ENCODE measurements at regions not wholly inside any gene's neighbourhood (a gene's known extent, or its start where the extent isn't known, plus 50 kb on each side); places are given as distances from the start of the nearest gene placed in this dataset.

GRCh38 chr7:69177461-69177861, 420.8 kb upstream of the AUTS2 start:
- no peak overlapping the region for H3K4me3 ChIP-seq (ENCODE audit: low read depth in 1 of 2, low read length in 2 of 2)
- no peaks in the 10 kb centered on the region for H3K36me3 ChIP-seq (ENCODE audit: control insufficient read depth in 1 of 2, insufficient read depth in 2 of 2, low read length in 2 of 2)
- no peak overlapping the region for H3K9ac ChIP-seq (ENCODE audit: low read depth in 1 of 2, low read length in 2 of 2)
- H3K9me3 ChIP-seq (ENCODE audit: control insufficient read depth in 1 of 2, low read length in 2 of 2) = no peaks in the 10 kb centered on the region
- no peak overlapping the region for H3K27ac ChIP-seq (ENCODE audit: low read depth, low read length)
- no peaks in the 10 kb centered on the region for H3K4me1 ChIP-seq (ENCODE audit: control insufficient read depth in 1 of 2, insufficient read depth in 2 of 2, low read length in 2 of 2)
- H3K27me3 ChIP-seq (ENCODE audit: control insufficient read depth in 1 of 2, insufficient read depth in 2 of 2, low read length in 2 of 2) = no peaks in the 10 kb centered on the region

- H3K4me1 ChIP-seq (ENCODE audit: control insufficient read depth in 1 of 2, insufficient read depth in 2 of 2, low read length in 2 of 2) = no peaks in the 10 kb centered on the region
- no peak overlapping the region for H3K4me3 ChIP-seq (ENCODE audit: low read depth in 1 of 2, low read length in 2 of 2)
- H3K27ac ChIP-seq (ENCODE audit: low read depth, low read length) = no peak overlapping the region
- H3K27me3 ChIP-seq (ENCODE audit: control insufficient read depth in 1 of 2, insufficient read depth in 2 of 2, low read length in 2 of 2) = no peaks in the 10 kb centered on the region
- no peaks in the 10 kb centered on the region for H3K9me3 ChIP-seq (ENCODE audit: control insufficient read depth in 1 of 2, low read length in 2 of 2)
- H3K36me3 ChIP-seq (ENCODE audit: control insufficient read depth in 1 of 2, insufficient read depth in 2 of 2, low read length in 2 of 2) = no peaks in the 10 kb centered on the region
- H3K9ac ChIP-seq (ENCODE audit: low read depth in 1 of 2, low read length in 2 of 2) = no peak overlapping the region
Observed at GRCh38 chr7:69177941-69178494, 420.3 kb upstream of the AUTS2 start.

GRCh38 chr7:69180662-69181061, 417.6 kb upstream of the AUTS2 start:
- Histone ChIP-seq H3K9ac (ENCODE audit: low read depth in 1 of 2, low read length in 2 of 2) (no peak overlapping the region), H3K4me1 (ENCODE audit: control insufficient read depth in 1 of 2, insufficient read depth in 2 of 2, low read length in 2 of 2) (no peaks in the 10 kb centered on the region), H3K27me3 (ENCODE audit: control insufficient read depth in 1 of 2, insufficient read depth in 2 of 2, low read length in 2 of 2) (no peaks in the 10 kb centered on the region), H3K9me3 (ENCODE audit: control insufficient read depth in 1 of 2, low read length in 2 of 2) (no peaks in the 10 kb centered on the region), H3K4me3 (ENCODE audit: low read depth in 1 of 2, low read length in 2 of 2) (no peak overlapping the region), H3K36me3 (ENCODE audit: control insufficient read depth in 1 of 2, insufficient read depth in 2 of 2, low read length in 2 of 2) (no peaks in the 10 kb centered on the region), H3K27ac (ENCODE audit: low read depth, low read length) (no peak overlapping the region)

GRCh38 chr7:69182596-69183467, 415.4 kb upstream of the AUTS2 start:
- Histone ChIP-seq H3K36me3 (ENCODE audit: control insufficient read depth in 1 of 2, insufficient read depth in 2 of 2, low read length in 2 of 2) (no peaks in the 10 kb centered on the region), H3K4me3 (ENCODE audit: low read depth in 1 of 2, low read length in 2 of 2) (no peak overlapping the region), H3K27ac (ENCODE audit: low read depth, low read length) (no peak overlapping the region)

GRCh38 chr7:69184339-69184738, 413.9 kb upstream of the AUTS2 start:
- no peaks in the 10 kb centered on the region for H3K9me3 ChIP-seq (ENCODE audit: control insufficient read depth in 1 of 2, low read length in 2 of 2)
- no peak overlapping the region for H3K27ac ChIP-seq (ENCODE audit: low read depth, low read length)
- H3K27me3 ChIP-seq (ENCODE audit: control insufficient read depth in 1 of 2, insufficient read depth in 2 of 2, low read length in 2 of 2) = no peaks in the 10 kb centered on the region

More at GRCh38 chr7:69182596-69183467, 415.4 kb upstream of the AUTS2 start:
- Histone ChIP-seq H3K9ac (ENCODE audit: low read depth in 1 of 2, low read length in 2 of 2) (no peak overlapping the region), H3K27me3 (ENCODE audit: control insufficient read depth in 1 of 2, insufficient read depth in 2 of 2, low read length in 2 of 2) (no peaks in the 10 kb centered on the region), H3K9me3 (ENCODE audit: control insufficient read depth in 1 of 2, low read length in 2 of 2) (no peaks in the 10 kb centered on the region), H3K4me1 (ENCODE audit: control insufficient read depth in 1 of 2, insufficient read depth in 2 of 2, low read length in 2 of 2) (no peaks in the 10 kb centered on the region)

GRCh38 chr7:69185170-69185569, 413.1 kb upstream of the AUTS2 start:
- no peaks in the 10 kb centered on the region for H3K4me1 ChIP-seq (ENCODE audit: control insufficient read depth in 1 of 2, insufficient read depth in 2 of 2, low read length in 2 of 2)
- H3K27me3 ChIP-seq (ENCODE audit: control insufficient read depth in 1 of 2, insufficient read depth in 2 of 2, low read length in 2 of 2) = no peaks in the 10 kb centered on the region
- H3K9ac ChIP-seq (ENCODE audit: low read depth in 1 of 2, low read length in 2 of 2) = no peak overlapping the region
- no peaks in the 10 kb centered on the region for H3K9me3 ChIP-seq (ENCODE audit: control insufficient read depth in 1 of 2, low read length in 2 of 2)
- H3K27ac ChIP-seq (ENCODE audit: low read depth, low read length) = no peak overlapping the region
- H3K36me3 ChIP-seq (ENCODE audit: control insufficient read depth in 1 of 2, insufficient read depth in 2 of 2, low read length in 2 of 2) = no peaks in the 10 kb centered on the region
- no peak overlapping the region for H3K4me3 ChIP-seq (ENCODE audit: low read depth in 1 of 2, low read length in 2 of 2)

More at GRCh38 chr7:69184339-69184738, 413.9 kb upstream of the AUTS2 start:
- H3K9ac ChIP-seq (ENCODE audit: low read depth in 1 of 2, low read length in 2 of 2) = no peak overlapping the region
- no peaks in the 10 kb centered on the region for H3K36me3 ChIP-seq (ENCODE audit: control insufficient read depth in 1 of 2, insufficient read depth in 2 of 2, low read length in 2 of 2)
- peak overlapping the region in 1 of 2 donors; percentile 14 for H3K4me3 ChIP-seq (ENCODE audit: low read depth in 1 of 2, low read length in 2 of 2)
- no peaks in the 10 kb centered on the region for H3K4me1 ChIP-seq (ENCODE audit: control insufficient read depth in 1 of 2, insufficient read depth in 2 of 2, low read length in 2 of 2)

- H3K4me3 ChIP-seq (ENCODE audit: low read depth in 1 of 2, low read length in 2 of 2) = no peak overlapping the region
- H3K27me3 ChIP-seq (ENCODE audit: control insufficient read depth in 1 of 2, insufficient read depth in 2 of 2, low read length in 2 of 2) = no peaks in the 10 kb centered on the region
- H3K27ac ChIP-seq (ENCODE audit: low read depth, low read length) = no peak overlapping the region
- H3K36me3 ChIP-seq (ENCODE audit: control insufficient read depth in 1 of 2, insufficient read depth in 2 of 2, low read length in 2 of 2) = no peaks in the 10 kb centered on the region
- no peaks in the 10 kb centered on the region for H3K4me1 ChIP-seq (ENCODE audit: control insufficient read depth in 1 of 2, insufficient read depth in 2 of 2, low read length in 2 of 2)
- H3K9ac ChIP-seq (ENCODE audit: low read depth in 1 of 2, low read length in 2 of 2) = no peak overlapping the region
- no peaks in the 10 kb centered on the region for H3K9me3 ChIP-seq (ENCODE audit: control insufficient read depth in 1 of 2, low read length in 2 of 2)
Observed at GRCh38 chr7:69186974-69187373, 411.3 kb upstream of the AUTS2 start.

- Histone ChIP-seq H3K27ac (ENCODE audit: low read depth, low read length) (no peak overlapping the region), H3K27me3 (ENCODE audit: control insufficient read depth in 1 of 2, insufficient read depth in 2 of 2, low read length in 2 of 2) (no peaks in the 10 kb centered on the region), H3K4me1 (ENCODE audit: control insufficient read depth in 1 of 2, insufficient read depth in 2 of 2, low read length in 2 of 2) (no peaks in the 10 kb centered on the region), H3K36me3 (ENCODE audit: control insufficient read depth in 1 of 2, insufficient read depth in 2 of 2, low read length in 2 of 2) (no peaks in the 10 kb centered on the region), H3K9ac (ENCODE audit: low read depth in 1 of 2, low read length in 2 of 2) (no peak overlapping the region), H3K4me3 (ENCODE audit: low read depth in 1 of 2, low read length in 2 of 2) (no peak overlapping the region), H3K9me3 (ENCODE audit: control insufficient read depth in 1 of 2, low read length in 2 of 2) (no peaks in the 10 kb centered on the region)
Observed at GRCh38 chr7:69187824-69188333, 410.4 kb upstream of the AUTS2 start.

GRCh38 chr7:69189406-69189805, 408.9 kb upstream of the AUTS2 start:
- Histone ChIP-seq H3K9me3 (ENCODE audit: control insufficient read depth in 1 of 2, low read length in 2 of 2) (no peaks in the 10 kb centered on the region), H3K27me3 (ENCODE audit: control insufficient read depth in 1 of 2, insufficient read depth in 2 of 2, low read length in 2 of 2) (no peaks in the 10 kb centered on the region), H3K4me1 (ENCODE audit: control insufficient read depth in 1 of 2, insufficient read depth in 2 of 2, low read length in 2 of 2) (no peaks in the 10 kb centered on the region), H3K27ac (ENCODE audit: low read depth, low read length) (no peak overlapping the region), H3K9ac (ENCODE audit: low read depth in 1 of 2, low read length in 2 of 2) (no peak overlapping the region), H3K4me3 (ENCODE audit: low read depth in 1 of 2, low read length in 2 of 2) (no peak overlapping the region), H3K36me3 (ENCODE audit: control insufficient read depth in 1 of 2, insufficient read depth in 2 of 2, low read length in 2 of 2) (no peaks in the 10 kb centered on the region)

GRCh38 chr7:69190025-69190424, 408.2 kb upstream of the AUTS2 start:
- Histone ChIP-seq H3K4me1 (ENCODE audit: control insufficient read depth in 1 of 2, insufficient read depth in 2 of 2, low read length in 2 of 2) (no peaks in the 10 kb centered on the region), H3K4me3 (ENCODE audit: low read depth in 1 of 2, low read length in 2 of 2) (no peak overlapping the region), H3K36me3 (ENCODE audit: control insufficient read depth in 1 of 2, insufficient read depth in 2 of 2, low read length in 2 of 2) (no peaks in the 10 kb centered on the region), H3K9ac (ENCODE audit: low read depth in 1 of 2, low read length in 2 of 2) (no peak overlapping the region), H3K9me3 (ENCODE audit: control insufficient read depth in 1 of 2, low read length in 2 of 2) (no peaks in the 10 kb centered on the region), H3K27me3 (ENCODE audit: control insufficient read depth in 1 of 2, insufficient read depth in 2 of 2, low read length in 2 of 2) (no peaks in the 10 kb centered on the region), H3K27ac (ENCODE audit: low read depth, low read length) (no peak overlapping the region)
